GM21526 (cell line): ENCODE measurements at regions not wholly inside any gene's neighbourhood (a gene's known extent, or its start where the extent isn't known, plus 50 kb on each side); places are given as distances from the start of the nearest gene placed in this dataset.

Source experiments
- ATAC-seq: cut with Tn5 transposase; IDR thresholded peaks from one replicate; pipeline ENCODE4 v1.9.1; 2021; ENCODE audit warnings: moderate library complexity; ENCODE audit not compliant: unreplicated experiment, low FRiP score

GRCh38 chr11:45597097-45597496 lies 68.3 kb downstream of the CHST1 start:
- no peak for ATAC-seq

GRCh38 chr11:45596571-45596970 lies 68.9 kb downstream of the CHST1 start:
- ATAC-seq = no peak

DNA sequence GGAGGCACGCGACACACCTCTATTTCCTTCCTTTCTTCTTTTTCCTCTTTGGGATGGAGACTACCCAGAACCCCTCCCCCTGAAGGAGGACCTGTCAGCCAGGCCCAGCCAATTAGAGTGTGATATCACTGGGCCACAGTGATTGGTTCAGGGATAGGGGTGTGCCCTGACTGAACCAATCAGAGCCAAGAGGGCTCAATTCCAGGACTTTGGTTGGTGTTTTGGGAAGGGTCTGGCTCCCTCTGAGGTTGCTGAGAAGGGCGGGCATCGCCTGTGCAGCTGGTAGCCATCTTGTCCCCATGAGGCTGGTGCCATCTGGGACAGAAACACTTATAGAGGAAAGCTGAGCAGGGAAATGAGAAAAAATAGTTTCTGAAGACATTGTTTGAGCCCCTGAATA lies 71.4 kb downstream of the CHST1 start:
- no peak for ATAC-seq

- no peak for ATAC-seq
These were observed 72.8 kb downstream of the CHST1 start for GRCh38 chr11:45592636-45593035.

GRCh38 chr11:45590743-45591142 lies 74.7 kb downstream of the CHST1 start:
- no peak for ATAC-seq

GRCh38 chr11:45585205-45585604 lies 80.2 kb downstream of the CHST1 start:
- ATAC-seq = no peak

DNA sequence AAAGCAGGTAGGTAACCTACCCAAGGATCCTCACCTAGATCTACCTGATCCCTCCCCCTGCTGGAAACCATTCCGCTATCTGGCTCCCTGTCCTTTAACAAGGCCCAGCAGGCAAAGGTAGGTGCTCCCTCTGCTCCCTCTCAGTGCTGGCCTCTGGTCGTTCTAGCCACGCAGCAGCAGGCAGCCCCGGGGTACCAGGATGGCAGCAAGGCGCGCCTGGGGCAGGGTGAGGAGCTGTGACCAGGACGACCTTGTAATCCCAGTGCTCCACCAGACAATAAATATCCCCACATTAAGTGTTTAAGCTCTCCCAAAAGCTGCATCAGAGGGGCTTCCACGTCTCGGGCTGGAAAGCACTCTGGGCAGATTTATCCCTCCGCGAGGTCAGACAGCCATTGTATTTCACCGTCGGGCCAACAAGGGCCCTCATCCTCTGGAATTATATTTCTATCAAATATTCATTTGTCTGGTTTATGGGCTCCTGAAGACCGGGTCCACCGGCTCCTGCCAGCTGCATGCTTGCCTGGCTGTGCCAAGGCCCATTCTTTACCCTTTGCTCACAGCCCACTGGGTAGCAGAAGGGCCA lies 81.3 kb downstream of the CHST1 start:
- no peak for ATAC-seq

GRCh38 chr11:45580399-45580798 lies 85.0 kb downstream of the CHST1 start:
- ATAC-seq = no peak

DNA sequence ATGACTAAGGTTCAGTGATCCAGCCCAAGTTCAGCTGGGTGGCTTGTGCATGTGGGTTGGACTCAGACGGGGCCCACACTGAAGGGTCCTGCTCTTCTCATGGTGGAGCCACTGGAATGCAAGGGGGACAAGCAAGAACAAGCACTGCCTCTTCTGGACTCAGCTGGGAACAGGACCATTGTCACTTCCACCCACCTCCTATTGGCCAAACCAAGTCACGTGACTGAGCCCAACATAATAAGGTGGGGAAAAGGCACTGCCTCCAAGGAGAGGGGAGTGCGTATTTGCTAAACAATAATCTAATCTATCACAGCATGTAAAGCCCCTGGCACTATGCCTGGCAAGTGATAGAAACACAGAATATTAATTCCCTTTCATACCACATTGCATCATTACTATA lies 87.1 kb downstream of the CHST1 start:
- no peak for ATAC-seq

DNA sequence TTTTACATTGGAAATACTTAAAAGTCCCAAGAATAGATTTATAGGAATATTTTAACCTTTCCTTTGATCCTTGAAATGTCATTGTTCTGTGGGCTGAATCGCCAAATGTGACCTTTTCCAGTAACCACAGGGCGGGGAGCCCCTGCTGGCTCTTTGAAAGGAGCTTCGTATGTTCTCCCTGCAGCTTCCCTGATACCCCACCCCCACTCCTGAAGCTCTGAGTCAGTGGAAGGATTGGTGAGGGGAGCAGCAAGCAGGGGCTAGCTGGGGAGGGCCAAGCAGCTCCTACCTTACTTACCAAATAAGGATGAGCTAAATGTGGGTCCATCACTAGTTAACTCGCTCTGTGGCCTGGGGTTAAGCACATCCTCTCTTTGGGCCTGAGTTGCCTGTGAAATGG lies 87.7 kb downstream of the CHST1 start:
- ATAC-seq = no peak

- ATAC-seq = no peak
These were observed 88.8 kb downstream of the CHST1 start for GRCh38 chr11:45576461-45577215.

DNA sequence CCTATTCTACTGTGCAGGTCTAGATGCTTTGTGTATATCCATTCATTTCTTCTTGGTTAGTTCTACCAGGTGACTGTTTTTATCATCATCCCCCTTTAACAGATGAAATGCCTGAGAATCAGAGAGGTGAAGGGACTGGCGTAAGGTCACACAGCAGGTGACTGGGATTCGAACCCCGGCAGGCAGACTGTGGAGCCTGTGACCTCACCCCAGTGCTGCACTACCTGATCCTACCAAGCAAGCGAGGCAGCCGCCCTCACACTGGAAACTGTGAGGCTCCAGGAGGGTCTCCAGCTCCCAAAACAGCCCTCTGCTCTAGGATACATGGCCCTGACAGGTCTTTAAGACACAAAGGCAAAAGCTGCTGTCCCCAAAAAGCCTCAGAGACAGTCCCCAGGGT lies 91.7 kb downstream of the CHST1 start:
- ATAC-seq = no peak

GRCh38 chr11:45572354-45573123 lies 92.9 kb downstream of the CHST1 start:
- ATAC-seq = no peak

GRCh38 chr11:45569776-45570175 lies 95.6 kb downstream of the CHST1 start:
- ATAC-seq = no peak

DNA sequence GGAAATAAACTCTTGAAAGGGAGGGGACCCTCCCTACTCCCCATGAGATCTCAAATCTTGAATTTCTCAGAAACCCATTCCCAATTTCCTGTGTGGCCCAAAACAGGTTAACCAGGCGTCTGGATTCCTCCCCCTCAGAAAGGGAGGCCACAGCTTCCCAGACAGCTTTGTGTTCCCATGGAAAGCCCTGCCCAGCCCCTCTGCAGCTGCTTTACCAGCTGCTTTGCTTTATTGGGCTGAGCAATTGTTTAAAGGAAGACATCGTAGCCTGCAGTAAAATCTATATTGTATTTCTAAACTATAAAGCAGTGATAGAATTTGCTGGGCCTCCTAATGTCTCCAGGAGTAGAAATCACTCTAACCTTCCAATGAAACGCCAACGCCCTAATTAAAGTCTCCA lies 97.4 kb downstream of the CHST1 start:
- ATAC-seq = no peak

GRCh38 chr11:45565446-45565988 lies 99.9 kb downstream of the CHST1 start:
- no peak for ATAC-seq

- no peak for ATAC-seq
These were observed 101.6 kb downstream of the CHST1 start for GRCh38 chr11:45563810-45564209.

DNA sequence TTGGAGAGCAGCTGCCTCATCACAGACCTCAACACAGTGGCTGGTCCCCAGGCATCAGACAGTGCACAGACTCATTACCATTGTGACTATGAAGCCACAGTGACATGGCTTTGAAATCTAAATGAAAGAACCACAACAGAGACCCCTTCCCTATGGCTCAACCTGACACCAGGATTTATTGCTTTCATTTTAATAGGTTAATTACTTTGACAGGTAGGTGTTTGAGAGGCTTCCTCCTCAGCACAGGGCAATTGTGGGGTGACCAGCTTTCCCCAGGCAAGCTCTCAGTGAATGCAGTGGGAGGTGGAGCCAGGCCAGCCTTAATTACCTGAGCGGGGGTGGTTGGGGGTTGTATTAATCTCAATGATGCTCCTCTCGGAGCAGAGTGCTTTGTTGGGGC lies 102.3 kb downstream of the CHST1 start:
- ATAC-seq = no peak

DNA sequence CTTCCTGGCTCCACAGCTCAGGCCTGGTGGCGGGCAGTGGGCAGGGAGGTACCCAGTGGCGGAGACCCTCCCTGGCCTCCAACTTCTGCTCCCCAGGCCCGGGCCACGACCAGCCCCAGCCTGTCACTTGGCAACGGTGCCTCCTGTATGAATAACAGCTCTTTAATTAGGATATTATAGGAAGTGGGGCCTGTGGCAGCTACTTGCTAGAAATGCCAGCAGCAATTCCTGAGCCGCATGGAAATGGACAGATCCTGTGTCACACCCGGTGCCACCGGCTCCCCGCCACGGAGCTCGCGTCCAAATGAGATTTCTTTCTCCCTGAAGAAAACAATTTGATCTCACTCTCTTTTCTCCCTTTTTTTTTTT lies 104.5 kb downstream of the CHST1 start:
- ATAC-seq = no peak

- ATAC-seq = no peak
These were observed 105.1 kb downstream of the CHST1 start for GRCh38 chr11:45560155-45560912.
